Vagina (tissue), 2 donors: ENCODE measurements at regions not wholly inside any gene's neighbourhood (a gene's known extent, or its start where the extent isn't known, plus 50 kb on each side); places are given as distances from the start of the nearest gene placed in this dataset.

Experiments
- POLR2A ChIP-seq, 2 donors: fragments of 450-650 bp; IDR thresholded peaks; one replicate each; pipeline ENCODE4 v1.6.1; 2017; ENCODE audit warnings: antibody characterized with exemption in 2 of 2, mild to moderate bottlenecking in 2 of 2, moderate library complexity in 2 of 2
- POLR2AphosphoS5 ChIP-seq, 2 donors: sonication (generic); formaldehyde crosslinking; IDR thresholded peaks; one replicate each; pipeline ENCODE4 v1.9.0; 2017; ENCODE audit warnings: antibody characterized with exemption in 2 of 2, mild to moderate bottlenecking in 2 of 2, low read depth in 1 of 2; ENCODE audit not compliant: insufficient read depth in 1 of 2

DNA sequence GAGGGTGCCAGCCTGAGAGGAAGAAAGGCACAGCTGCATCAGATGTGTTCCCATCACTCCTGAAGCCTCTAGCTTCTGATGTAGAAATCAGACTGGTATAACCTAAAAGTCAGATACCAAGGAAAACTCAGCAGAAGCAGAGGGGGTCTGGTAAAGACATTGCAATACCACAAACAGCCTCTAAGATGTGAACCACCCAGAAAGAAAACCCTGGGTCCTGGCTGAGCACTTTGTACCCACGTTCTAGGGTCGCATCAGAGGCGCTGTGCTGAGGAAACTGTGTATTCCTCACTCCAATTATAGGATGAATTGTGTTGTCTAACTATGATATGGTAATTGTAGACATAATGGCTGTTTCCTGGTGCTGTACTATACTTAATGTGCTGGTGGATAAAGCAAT lies 275.6 kb downstream of the IRX2 start:
- TF ChIP-seq POLR2AphosphoS5 (IDR thresholded peaks at IDR 0.05; ENCODE audit: insufficient read depth in 1 of 2, low read depth in 1 of 2): no peak
- no peak for TF ChIP-seq POLR2A (IDR thresholded peaks at IDR 0.05)
